K562 (cell line): ENCODE measurements at regions not wholly inside any gene's neighbourhood (a gene's known extent, or its start where the extent isn't known, plus 50 kb on each side); places are given as distances from the start of the nearest gene placed in this dataset.

Experiments
- BRD4 ChIP-seq: fragments of 200-600 bp; sonication (generic); IDR thresholded peaks from 2 replicates; pipeline ENCODE4 v1.6.1; 2017; ENCODE audit warnings: inconsistent platforms
- ETV6 ChIP-seq, 3 experiments: fragments of 150-350 bp in 1 of 3; sonication (generic) in 1 of 3; formaldehyde crosslinking in 1 of 3; IDR thresholded peaks; 2 replicates each; pipeline versions ENCODE4 v1.6.1 to v1.8.0; 2014 to 2022; ENCODE audit warnings: borderline replicate concordance in 2 of 3, low read depth in 2 of 3, antibody characterized with exemption in 1 of 3, low read length in 1 of 3, mild to moderate bottlenecking in 1 of 3, missing genetic modification reagents in 1 of 3
- NCOA6 ChIP-seq: fragments of 450-650 bp; IDR thresholded peaks from 2 replicates; pipeline ENCODE4 v1.6.1; 2017; ENCODE audit warnings: mild to moderate bottlenecking
- RBBP5 ChIP-seq: fragments of 200-600 bp; sonication (generic); IDR thresholded peaks from 2 replicates; pipeline ENCODE4 v1.6.1; 2012; ENCODE audit warnings: borderline replicate concordance, mild to moderate bottlenecking, low read length, control low read depth, inconsistent platforms; ENCODE audit not compliant: insufficient read depth, poor library complexity, severe bottlenecking
- ZBTB43 ChIP-seq: sonication (generic); formaldehyde crosslinking; IDR thresholded peaks from 2 replicates; pipeline ENCODE4 v1.8.0; 2023; ENCODE audit warnings: mild to moderate bottlenecking, missing genetic modification reagents
- ZNF184 ChIP-seq: sonication (generic); formaldehyde crosslinking; IDR thresholded peaks from 2 replicates; pipeline ENCODE4 v1.5.0; 2020; ENCODE audit warnings: missing genetic modification reagents
- ZNF408 ChIP-seq: fragments of 250-450 bp; sonication (Bioruptor Pico); IDR thresholded peaks from 2 replicates; pipeline ENCODE4 v1.4.0; 2020; ENCODE audit warnings: low read depth, mild to moderate bottlenecking, moderate library complexity
- TF ChIP-seq, protein P1 (sequence below): fragments of 250-450 bp; sonication (Bioruptor Pico); IDR thresholded peaks from 2 replicates; pipeline ENCODE4 v1.4.0; 2020; ENCODE audit warnings: mild to moderate bottlenecking, moderate library complexity

DNA sequence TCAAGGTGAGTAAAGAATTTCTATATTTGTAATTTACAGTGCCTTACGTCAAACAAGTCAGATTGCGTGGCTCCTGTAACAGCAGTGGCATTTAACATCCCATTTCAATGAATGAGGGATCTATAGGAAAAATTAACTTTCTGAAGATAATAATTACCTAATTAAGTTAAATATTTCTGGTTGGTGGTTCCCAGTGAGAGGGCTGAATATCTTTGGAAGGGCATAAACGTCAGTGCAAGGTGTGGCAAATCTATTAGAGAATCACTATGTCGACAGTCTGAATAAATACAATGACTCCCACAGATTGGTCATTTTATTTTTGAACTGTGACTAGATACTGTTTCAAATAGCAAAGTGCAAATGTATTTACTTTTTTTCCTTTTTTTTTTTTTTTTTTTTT is 80.0 kb downstream of the S1PR1 start (continued):
- TF ChIP-seq BRD4 = no peak
- no peak for TF ChIP-seq ETV6 (IDR thresholded peaks at IDR 0.05; ENCODE audit: borderline replicate concordance in 1 of 2, low read depth in 2 of 2, low read length in 1 of 2)
- TF ChIP-seq ETV6 (CRISPR knock-in tag; IDR thresholded peaks at IDR 0.05; ENCODE audit: borderline replicate concordance) = no peak
- no peak for TF ChIP-seq ZNF184 (CRISPR knock-in tag)
- no peak for TF ChIP-seq NCOA6
- TF ChIP-seq, protein P1, sequence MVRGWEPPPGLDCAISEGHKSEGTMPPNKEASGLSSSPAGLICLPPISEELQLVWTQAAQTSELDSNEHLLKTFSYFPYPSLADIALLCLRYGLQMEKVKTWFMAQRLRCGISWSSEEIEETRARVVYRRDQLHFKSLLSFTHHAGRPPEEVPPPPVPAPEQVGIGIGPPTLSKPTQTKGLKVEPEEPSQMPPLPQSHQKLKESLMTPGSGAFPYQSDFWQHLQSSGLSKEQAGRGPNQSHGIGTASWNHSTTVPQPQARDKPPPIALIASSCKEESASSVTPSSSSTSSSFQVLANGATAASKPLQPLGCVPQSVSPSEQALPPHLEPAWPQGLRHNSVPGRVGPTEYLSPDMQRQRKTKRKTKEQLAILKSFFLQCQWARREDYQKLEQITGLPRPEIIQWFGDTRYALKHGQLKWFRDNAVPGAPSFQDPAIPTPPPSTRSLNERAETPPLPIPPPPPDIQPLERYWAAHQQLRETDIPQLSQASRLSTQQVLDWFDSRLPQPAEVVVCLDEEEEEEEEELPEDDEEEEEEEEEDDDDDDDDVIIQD (CRISPR knock-in tag) = no peak
- TF ChIP-seq RBBP5 = no peak
- TF ChIP-seq ZNF408 (CRISPR knock-in tag) = no peak
- TF ChIP-seq ZBTB43 (CRISPR knock-in tag) = no peak
